Activated CD8-positive, alpha-beta memory T cell treated with anti-CD3 and anti-CD28 coated beads for 1 hour (primary cell): ENCODE measurements at regions not wholly inside any gene's neighbourhood (a gene's known extent, or its start where the extent isn't known, plus 50 kb on each side); places are given as distances from the start of the nearest gene placed in this dataset.

Experiments
- DNase-seq, 2 donors: peaks; one replicate each; pipeline ENCODE4 v3.0.0-alpha.2; 2020; ENCODE audit warnings: low read depth in 1 of 2; ENCODE audit errors: extremely low read depth in 1 of 2

- peak in 1 of 2 donors; percentile 17 for DNase-seq
These were observed 56.8 kb upstream of the PRDX6 start for GRCh38 chr1:173420330-173420806.

DNA sequence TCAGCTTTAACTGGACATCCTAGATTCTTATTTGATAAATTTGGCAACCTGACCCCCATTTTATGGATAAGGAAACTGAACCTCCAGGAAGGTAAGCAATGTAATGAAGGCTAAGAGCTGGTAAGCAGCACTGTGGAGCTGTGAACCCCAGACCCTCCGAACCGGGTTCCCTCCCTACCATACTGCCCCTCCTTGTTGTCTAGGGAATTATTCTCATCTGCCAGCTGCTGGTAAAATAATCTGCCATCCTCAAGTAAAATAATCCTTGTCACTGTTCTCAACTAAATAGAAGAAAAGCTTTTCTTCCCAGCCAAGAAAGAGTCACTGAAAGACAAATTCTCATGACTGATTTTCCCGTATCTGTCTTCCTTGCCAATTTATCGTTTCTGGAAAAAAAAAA lies 55.8 kb upstream of the PRDX6 start:
- DNase-seq, result no peak

DNA sequence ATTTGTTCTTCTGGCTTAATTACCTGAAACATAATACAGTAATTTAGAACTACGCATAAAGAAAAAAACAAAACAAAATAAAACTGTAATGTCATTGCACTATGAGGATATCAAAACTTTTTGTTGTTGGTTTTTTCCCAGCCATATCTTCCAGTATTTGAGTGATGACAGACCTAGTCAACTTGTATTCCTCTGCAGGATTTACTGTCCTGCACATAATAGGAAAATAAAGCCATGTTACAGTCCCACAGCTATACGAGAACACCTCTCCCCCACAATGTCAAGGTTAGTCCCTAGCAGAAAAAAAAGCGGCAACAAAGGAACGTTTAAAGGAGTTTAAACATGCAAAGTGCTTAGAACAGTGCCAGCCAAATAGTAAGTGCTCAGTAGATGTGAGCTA lies 55.3 kb upstream of the PRDX6 start:
- DNase-seq, result no peak

GRCh38 chr1:173422456-173422976 lies 54.6 kb upstream of the PRDX6 start:
- no peak for DNase-seq

DNA sequence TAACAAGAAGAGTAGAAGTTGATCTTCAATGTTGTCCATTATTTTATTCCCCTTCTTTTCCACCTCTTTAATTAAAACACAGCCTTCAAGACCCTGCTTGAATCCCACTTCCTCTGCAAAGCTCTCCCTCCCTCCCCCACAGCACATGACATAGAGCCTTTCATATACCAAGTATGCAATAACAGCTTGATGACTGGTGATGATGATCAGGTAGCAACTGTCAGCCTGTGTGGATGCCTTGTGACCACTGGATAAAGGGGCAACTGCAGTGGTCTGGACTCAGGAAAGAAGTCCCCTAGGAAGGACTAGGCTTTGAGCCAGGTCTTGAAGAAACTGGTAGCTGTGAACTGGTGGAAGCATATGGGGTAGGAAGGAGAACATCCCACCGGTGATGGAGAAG lies 53.8 kb upstream of the PRDX6 start:
- no peak for DNase-seq

DNA sequence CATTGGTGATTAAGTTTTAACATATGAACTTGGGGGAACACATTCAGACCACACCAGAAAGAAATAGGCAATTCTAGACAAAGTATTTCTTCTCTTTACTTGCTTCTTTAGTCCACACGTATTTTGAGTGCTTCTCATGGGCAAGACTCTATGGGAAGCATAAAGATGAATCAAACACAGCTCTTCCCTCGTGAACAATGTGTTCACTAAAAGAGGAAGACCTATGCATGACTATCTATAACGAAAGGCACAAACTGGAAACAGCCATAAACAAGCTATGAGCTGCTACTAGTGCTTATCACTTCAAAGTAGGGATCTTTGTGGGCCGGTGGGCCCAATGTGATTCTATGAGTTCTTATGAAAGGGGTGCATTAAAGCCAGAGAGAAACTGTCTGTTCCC lies 53.0 kb upstream of the PRDX6 start:
- no peak for DNase-seq

DNA sequence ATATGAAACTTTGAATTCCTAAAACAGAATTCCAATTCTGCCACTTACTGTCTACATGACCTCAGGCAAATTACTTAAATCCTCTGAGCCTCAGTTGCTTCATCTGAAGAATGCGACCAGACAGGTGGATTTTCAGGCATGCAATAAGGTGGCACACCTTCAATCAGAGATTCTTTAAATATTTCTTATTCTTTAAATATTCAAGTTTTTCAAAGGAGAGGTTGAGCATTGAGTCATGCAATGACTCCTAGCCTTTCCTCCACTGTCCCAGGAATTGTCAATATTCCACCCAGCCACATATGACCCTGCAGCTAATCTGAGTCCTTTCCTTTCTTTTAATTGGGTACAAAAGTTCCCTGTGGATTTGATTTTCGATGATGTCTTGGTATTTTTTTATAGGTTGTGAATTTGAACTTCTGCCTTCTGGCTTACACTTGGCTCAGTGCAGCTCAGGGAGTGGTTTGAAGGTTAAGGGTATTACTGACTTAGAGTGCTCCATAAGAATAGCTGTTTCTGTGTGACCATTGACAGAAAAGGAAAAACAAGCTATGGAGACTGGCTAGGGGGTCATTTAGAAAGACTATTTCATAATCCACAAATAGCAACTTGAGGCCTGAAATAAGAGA lies 52.2 kb upstream of the PRDX6 start:
- no peak for DNase-seq

DNA sequence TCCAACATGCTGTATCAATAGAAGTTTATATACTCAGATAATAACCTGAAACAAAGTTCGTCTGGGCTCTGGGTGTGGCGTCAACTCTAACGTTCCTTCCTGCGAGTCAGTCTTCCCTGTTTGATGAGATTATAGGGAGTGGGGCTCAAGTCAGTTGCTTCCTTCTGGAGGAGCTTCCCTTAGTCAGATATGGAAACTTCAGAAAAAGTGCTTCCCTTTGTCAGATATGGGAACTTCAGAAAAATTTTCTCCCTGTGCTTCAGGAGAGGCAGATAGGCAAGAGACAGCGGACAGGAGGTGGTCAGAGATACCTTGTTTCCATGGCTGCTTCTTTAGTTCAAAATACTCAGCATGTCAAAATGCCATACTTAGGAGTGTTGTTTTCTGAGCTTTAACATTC lies 51.1 kb upstream of the PRDX6 start:
- DNase-seq, result no peak

DNA sequence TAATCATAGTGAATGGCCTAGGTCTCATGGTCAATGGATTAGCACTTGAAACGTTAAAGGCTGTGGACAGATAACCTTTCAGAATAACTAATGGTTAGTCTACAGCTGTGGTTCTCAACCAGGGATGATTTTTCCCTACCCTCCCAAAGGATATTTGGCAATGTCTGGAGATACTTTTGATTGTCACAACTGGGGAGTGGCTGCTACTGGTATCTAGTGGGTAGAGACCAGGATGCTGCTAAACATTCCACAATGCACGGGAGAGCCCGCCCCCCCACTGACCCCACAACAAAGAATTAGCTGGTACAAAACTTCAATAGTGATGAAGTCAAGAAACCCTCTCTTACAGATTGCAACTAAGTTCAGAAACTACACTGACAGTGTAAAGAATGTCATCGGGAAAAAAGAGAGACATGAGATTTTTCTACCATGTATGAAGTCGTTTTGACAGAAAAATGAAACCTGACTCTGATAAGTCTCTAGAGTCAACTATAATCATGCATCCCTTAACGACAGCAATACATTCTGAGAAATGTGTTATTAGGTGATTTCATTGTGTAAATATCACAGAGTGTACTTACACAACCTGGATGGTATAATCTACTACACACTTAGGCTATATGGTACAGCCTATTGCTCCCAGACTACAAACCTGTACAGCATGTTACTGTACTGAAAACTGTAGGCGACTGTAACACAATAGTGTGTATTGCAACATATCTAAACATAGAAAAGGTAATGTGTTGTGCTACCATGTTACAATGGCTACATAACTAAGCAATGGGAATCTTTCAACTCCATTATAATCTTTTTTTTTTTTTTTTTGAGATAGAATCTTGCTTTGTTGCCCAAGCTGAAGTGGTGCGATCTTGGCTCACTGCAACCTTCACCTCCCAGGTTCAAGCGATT lies 49.7 kb upstream of the PRDX6 start:
- no peak for DNase-seq
